ENCODE measurements at regions not wholly inside any gene's neighbourhood (a gene's known extent, or its start where the extent isn't known, plus 50 kb on each side); places are given as distances from the start of the nearest gene placed in this dataset.

- TF ChIP-seq CTCF (IDR thresholded peaks at IDR 0.05; ENCODE audit: low read depth, low read length, poor library complexity, severe bottlenecking) (no peak), EZH2phosphoT487 (IDR thresholded peaks at IDR 0.05; ENCODE audit: borderline replicate concordance, low read length) (no peak)
These were observed 132.3 kb upstream of the POT1 start for GRCh38 chr7:125061776-125062397.

All from DOHH2 (cell line).